CD4-positive, alpha-beta memory T cell (primary cell): ENCODE measurements at regions not wholly inside any gene's neighbourhood (a gene's known extent, or its start where the extent isn't known, plus 50 kb on each side); places are given as distances from the start of the nearest gene placed in this dataset.

ENCODE experiments used
- CTCF ChIA-PET: fragments of 350-600 bp; sonication (Branson Sonifier 250); formaldehyde crosslinking; loops from one replicate; lab custom pipeline; 2021; ENCODE audit warnings: inconsistent platforms; ENCODE audit not compliant: partially characterized antibody; lab: Charles Lee
- POLR2A ChIA-PET: fragments of 350-600 bp; sonication (Branson Sonifier 250); formaldehyde crosslinking; loops from one replicate; lab custom pipeline; 2021; ENCODE audit not compliant: partially characterized antibody; lab: Charles Lee
- DNase-seq, 5 donors: peaks; one replicate each; pipeline versions ENCODE4 v3.0.0 to v3.0.0-alpha.2; 2020 to 2022; ENCODE audit warnings: mixed read lengths in 1 of 5
- H3K27ac ChIP-seq: one replicate; pipeline ENCODE4 v1.7.0; 2013; ENCODE audit warnings: low read depth, low read length
- H3K27me3 ChIP-seq: 2 replicates; pipeline ENCODE4 v1.7.0; 2013; ENCODE audit warnings: mild to moderate bottlenecking, low read length, moderate library complexity; ENCODE audit not compliant: insufficient read depth
- H3K36me3 ChIP-seq: 2 replicates; pipeline ENCODE4 v1.7.0; 2013; ENCODE audit warnings: mild to moderate bottlenecking, low read length, moderate library complexity; ENCODE audit not compliant: insufficient read depth
- H3K4me1 ChIP-seq: 2 replicates; pipeline ENCODE4 v1.7.0; 2013; ENCODE audit warnings: mild to moderate bottlenecking, low read length, moderate library complexity; ENCODE audit not compliant: insufficient read depth
- H3K4me3 ChIP-seq, 2 donors: one replicate each; pipeline ENCODE4 v1.7.0; 2013; ENCODE audit warnings: low read length in 2 of 2, mild to moderate bottlenecking in 1 of 2
- H3K9me3 ChIP-seq, 2 donors: one replicate each; pipeline ENCODE4 v1.7.0; 2013; ENCODE audit warnings: low read length in 2 of 2, control low read depth in 1 of 2; ENCODE audit not compliant: control insufficient read depth in 1 of 2
- H3K27ac Mint-ChIP-seq, 7 donors: one replicate each; pipeline ENCODE4 v1.8.0; 2020 to 2021; ENCODE audit warnings: mixed read lengths in 7 of 7, mild to moderate bottlenecking in 6 of 7, inconsistent platforms in 3 of 7, moderate library complexity in 3 of 7
- H3K27me3 Mint-ChIP-seq, 2 donors: one replicate each; pipeline ENCODE4 v1.8.0; 2020 to 2021; ENCODE audit warnings: mixed read lengths in 2 of 2
- H3K36me3 Mint-ChIP-seq, 2 donors: one replicate each; pipeline ENCODE4 v1.8.0; 2020 to 2021; ENCODE audit warnings: mixed read lengths in 2 of 2, inconsistent platforms in 1 of 2, mild to moderate bottlenecking in 1 of 2
- H3K4me1 Mint-ChIP-seq, 4 donors: one replicate each; pipeline ENCODE4 v1.8.0; 2020 to 2021; ENCODE audit warnings: mixed read lengths in 4 of 4, mild to moderate bottlenecking in 1 of 4
- H3K4me3 Mint-ChIP-seq, 8 donors: one replicate each; pipeline ENCODE4 v1.8.0; 2020 to 2021; ENCODE audit warnings: mixed read lengths in 8 of 8, mild to moderate bottlenecking in 7 of 8, moderate library complexity in 6 of 8, inconsistent platforms in 3 of 8
- H3K9me3 Mint-ChIP-seq, 8 donors: one replicate each; pipeline ENCODE4 v1.8.0; 2020 to 2021; ENCODE audit warnings: mixed read lengths in 8 of 8, mild to moderate bottlenecking in 5 of 8, inconsistent platforms in 3 of 8, moderate library complexity in 1 of 8
- intact Hi-C: fragments of 100-400 bp; cut with micrococcal nuclease; formaldehyde crosslinking; loops from one replicate; pipeline ENCODE4 v1.15.1; 2023

DNA sequence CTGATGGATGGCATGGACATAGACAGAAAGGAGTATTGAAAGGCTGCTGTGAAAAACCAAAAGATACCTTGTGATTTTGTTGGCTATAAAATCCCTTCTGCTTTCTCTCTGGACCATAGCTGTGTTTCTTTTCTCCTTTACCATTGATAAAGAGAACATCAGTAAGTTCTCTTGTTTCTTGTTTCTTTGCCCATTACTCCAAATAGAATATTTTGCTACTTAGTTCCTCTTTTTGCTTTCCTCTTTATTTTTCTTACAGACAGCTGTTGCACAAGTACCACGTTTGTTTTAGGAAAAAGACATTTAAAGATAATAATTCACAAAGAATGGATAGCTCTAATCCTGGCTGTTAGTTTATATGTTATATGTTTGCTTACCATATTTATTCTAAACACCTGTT, 1129.2 kb downstream of the DTWD2 start:
- no peak overlapping the region for H3K27ac Mint-ChIP-seq
- Histone ChIP-seq H3K4me3 (no peak overlapping the region), H3K36me3 (no peaks in the 10 kb centered on the region), H3K27ac (no peak overlapping the region), H3K27me3 (no peaks in the 10 kb centered on the region), H3K4me1 (no peaks in the 10 kb centered on the region), H3K9me3 (no peaks in the 10 kb centered on the region)
- no peaks in the 10 kb centered on the region for H3K4me1 Mint-ChIP-seq
- peaks cover 0 to 14% (median 8%) of the 10 kb centered on the region in 8 donors for H3K9me3 Mint-ChIP-seq
- H3K27me3 Mint-ChIP-seq, result no peaks in the 10 kb centered on the region
- ChIA-PET POLR2A (no interaction called here), CTCF (no interaction called here)
- H3K36me3 Mint-ChIP-seq, result no peaks in the 10 kb centered on the region
- no peak overlapping the region for H3K4me3 Mint-ChIP-seq
- no peak for DNase-seq
- intact Hi-C loops, result no loop called here

DNA sequence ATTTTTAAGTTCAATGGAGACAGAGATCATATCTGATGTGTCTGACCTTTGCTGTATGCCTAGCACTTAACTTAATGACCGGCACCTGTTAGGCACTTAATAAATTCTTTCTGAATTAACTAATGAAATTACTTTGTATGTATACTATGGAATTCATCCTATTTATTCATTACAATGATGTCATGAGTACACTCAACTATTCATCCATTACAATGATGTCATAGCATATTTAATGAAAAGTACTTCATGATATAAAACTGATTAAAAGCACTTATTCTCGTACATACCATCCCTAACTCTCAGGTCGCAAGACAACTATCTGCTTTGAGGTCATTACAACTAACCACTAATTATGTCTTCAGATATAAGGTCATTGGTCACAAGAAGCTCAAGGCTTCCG, 1131.6 kb downstream of the DTWD2 start:
- no peak overlapping the region for H3K27ac Mint-ChIP-seq
- ChIA-PET POLR2A (interaction anchor here (0.7 kb wide), 1 partner anchor 792 kb away, joined by 3 read pairs; no protein-coding TSS in a partner anchor), CTCF (no interaction called here)
- intact Hi-C loops, result no loop called here
- H3K4me1 ChIP-seq, result no peaks in the 10 kb centered on the region
- H3K27me3 ChIP-seq, result no peaks in the 10 kb centered on the region
- H3K4me1 Mint-ChIP-seq, result no peaks in the 10 kb centered on the region
- no peak overlapping the region for H3K4me3 ChIP-seq
- no peak overlapping the region for H3K27ac ChIP-seq
- no peak overlapping the region for H3K4me3 Mint-ChIP-seq
- no peak for DNase-seq
- H3K9me3 ChIP-seq, result no peaks in the 10 kb centered on the region
- no peaks in the 10 kb centered on the region for H3K36me3 ChIP-seq
- H3K9me3 Mint-ChIP-seq, result peaks cover 0 to 10% (median 8%) of the 10 kb centered on the region in 8 donors
- H3K27me3 Mint-ChIP-seq, result no peaks in the 10 kb centered on the region
- no peaks in the 10 kb centered on the region for H3K36me3 Mint-ChIP-seq

DNA sequence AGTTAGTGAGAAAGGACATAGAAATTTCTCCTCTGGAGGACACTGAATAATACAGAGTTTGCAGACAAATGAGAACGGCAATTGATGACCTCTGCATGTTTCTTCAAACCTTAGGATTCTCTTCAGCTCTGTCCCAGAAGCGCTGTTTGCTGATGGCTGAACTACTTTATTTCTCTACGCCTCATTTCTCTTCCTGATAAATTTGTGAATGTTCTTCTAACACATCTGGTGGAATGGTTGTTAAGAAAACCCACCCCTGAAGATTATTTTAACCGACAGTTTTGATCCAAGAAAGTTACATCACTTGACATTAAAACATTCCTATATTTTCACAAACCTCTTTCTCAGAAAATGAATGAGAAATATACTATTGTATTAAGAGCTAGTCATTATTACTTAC, 1150.6 kb downstream of the DTWD2 start:
- H3K36me3 ChIP-seq, result no peaks in the 10 kb centered on the region
- CTCF ChIA-PET, result no interaction called here
- H3K27me3 Mint-ChIP-seq, result no peaks in the 10 kb centered on the region
- H3K27ac ChIP-seq, result no peak overlapping the region
- no peaks in the 10 kb centered on the region for H3K4me1 Mint-ChIP-seq
- intact Hi-C loops, result no loop called here
- H3K4me3 Mint-ChIP-seq, result no peak overlapping the region
- no peaks in the 10 kb centered on the region for H3K36me3 Mint-ChIP-seq
- H3K27me3 ChIP-seq, result no peaks in the 10 kb centered on the region
- no peak overlapping the region for H3K27ac Mint-ChIP-seq
- H3K4me1 ChIP-seq, result no peaks in the 10 kb centered on the region
- no peaks in the 10 kb centered on the region for H3K9me3 ChIP-seq
- H3K9me3 Mint-ChIP-seq, result peaks cover 6 to 12% (median 9%) of the 10 kb centered on the region in 8 donors
- no peak overlapping the region for H3K4me3 ChIP-seq
- POLR2A ChIA-PET, result no interaction called here
- DNase-seq, result no peak

DNA sequence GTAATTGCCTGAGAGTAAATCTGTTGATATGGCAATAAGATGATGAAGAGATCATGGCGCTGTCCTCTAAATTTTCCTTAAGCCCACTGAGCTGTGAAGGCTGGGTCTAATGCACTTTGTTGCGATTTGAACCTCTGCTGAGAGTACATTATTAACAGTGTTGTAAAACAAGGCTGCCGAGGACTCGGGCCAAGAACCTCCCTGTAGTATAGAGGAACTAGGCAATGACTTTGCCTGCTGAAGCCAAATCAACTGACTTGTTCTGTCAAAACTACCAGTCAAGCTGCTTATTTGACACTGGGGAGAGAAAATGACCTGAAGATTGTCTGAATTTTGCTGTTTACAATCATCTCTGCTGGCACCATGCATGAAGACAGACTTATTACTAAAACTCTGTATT, 1154.7 kb downstream of the DTWD2 start:
- Histone ChIP-seq H3K4me1 (no peaks in the 10 kb centered on the region), H3K9me3 (no peaks in the 10 kb centered on the region), H3K27ac (no peak overlapping the region), H3K4me3 (no peak overlapping the region), H3K27me3 (no peaks in the 10 kb centered on the region), H3K36me3 (no peaks in the 10 kb centered on the region)
- Mint-ChIP-seq H3K4me1 (no peaks in the 10 kb centered on the region), H3K27ac (no peak overlapping the region), H3K4me3 (no peak overlapping the region), H3K36me3 (no peaks in the 10 kb centered on the region), H3K27me3 (no peaks in the 10 kb centered on the region), H3K9me3 (peaks cover 7 to 23% (median 11%) of the 10 kb centered on the region in 8 donors)
- POLR2A ChIA-PET, result no interaction called here
- CTCF ChIA-PET, result no interaction called here
- no peak for DNase-seq
- intact Hi-C loops, result no loop called here

DNA sequence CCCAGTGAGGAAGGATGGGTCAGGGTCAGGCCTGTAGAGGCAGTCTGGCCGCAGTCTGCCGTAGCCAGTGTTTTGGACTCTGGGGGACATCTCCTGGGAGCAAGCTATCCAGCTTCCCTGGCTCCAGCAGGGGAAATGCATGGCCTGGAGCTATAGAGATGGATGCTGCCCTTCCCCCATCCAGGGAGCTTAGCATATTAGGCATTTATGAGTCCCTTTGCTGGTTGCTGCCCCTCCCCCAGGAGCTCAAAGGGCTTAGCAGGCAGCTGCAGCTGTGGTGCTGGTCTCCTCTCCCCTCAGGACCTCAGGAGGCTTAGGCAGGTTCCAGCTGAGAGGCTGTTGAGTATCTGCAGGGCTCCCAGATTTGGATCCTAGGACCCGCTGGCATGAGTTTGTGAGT, 1158.7 kb downstream of the DTWD2 start:
- no peak for DNase-seq
- Histone ChIP-seq H3K36me3 (no peaks in the 10 kb centered on the region), H3K27ac (no peak overlapping the region), H3K4me1 (no peaks in the 10 kb centered on the region), H3K27me3 (no peaks in the 10 kb centered on the region), H3K9me3 (no peaks in the 10 kb centered on the region), H3K4me3 (no peak overlapping the region)
- intact Hi-C loops, result no loop called here
- Mint-ChIP-seq H3K4me1 (no peaks in the 10 kb centered on the region), H3K36me3 (no peaks in the 10 kb centered on the region), H3K27me3 (no peaks in the 10 kb centered on the region), H3K27ac (no peak overlapping the region), H3K9me3 (peaks cover 3 to 35% (median 12%) of the 10 kb centered on the region in 8 donors), H3K4me3 (no peak overlapping the region)
- ChIA-PET CTCF (no interaction called here), POLR2A (no interaction called here)

DNA sequence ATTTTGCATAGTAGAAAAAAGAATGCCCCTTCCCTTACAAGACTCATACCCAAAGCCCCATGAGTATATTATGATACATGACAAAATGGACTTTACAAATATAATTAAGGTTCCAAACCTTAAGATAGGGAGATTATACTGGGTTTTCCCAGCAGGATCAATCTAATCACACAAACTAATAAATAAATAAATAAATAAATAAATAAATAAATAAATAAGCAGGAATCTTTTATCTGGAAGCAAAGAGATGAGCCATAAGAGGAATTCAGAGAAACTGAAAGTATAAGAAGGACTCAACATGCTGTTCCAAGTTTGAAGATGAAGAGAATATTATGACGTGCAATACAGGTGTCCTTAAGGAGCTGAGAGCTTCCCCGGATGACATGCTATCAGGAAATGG, 1174.5 kb downstream of the DTWD2 start:
- H3K27ac ChIP-seq, result no peak overlapping the region
- no peak for DNase-seq
- POLR2A ChIA-PET, result no interaction called here
- H3K27me3 Mint-ChIP-seq, result no peaks in the 10 kb centered on the region
- CTCF ChIA-PET, result no interaction called here
- no peak overlapping the region for H3K4me3 Mint-ChIP-seq
- H3K4me1 Mint-ChIP-seq, result no peaks in the 10 kb centered on the region
- H3K4me1 ChIP-seq, result no peaks in the 10 kb centered on the region
- no peaks in the 10 kb centered on the region for H3K36me3 ChIP-seq
- H3K9me3 Mint-ChIP-seq, result peaks cover under 1 to 14% (median 5%) of the 10 kb centered on the region in 8 donors
- H3K27me3 ChIP-seq, result no peaks in the 10 kb centered on the region
- intact Hi-C loops, result no loop called here
- H3K4me3 ChIP-seq, result no peak overlapping the region
- H3K27ac Mint-ChIP-seq, result no peak overlapping the region
- H3K36me3 Mint-ChIP-seq, result no peaks in the 10 kb centered on the region
- H3K9me3 ChIP-seq, result no peaks in the 10 kb centered on the region

DNA sequence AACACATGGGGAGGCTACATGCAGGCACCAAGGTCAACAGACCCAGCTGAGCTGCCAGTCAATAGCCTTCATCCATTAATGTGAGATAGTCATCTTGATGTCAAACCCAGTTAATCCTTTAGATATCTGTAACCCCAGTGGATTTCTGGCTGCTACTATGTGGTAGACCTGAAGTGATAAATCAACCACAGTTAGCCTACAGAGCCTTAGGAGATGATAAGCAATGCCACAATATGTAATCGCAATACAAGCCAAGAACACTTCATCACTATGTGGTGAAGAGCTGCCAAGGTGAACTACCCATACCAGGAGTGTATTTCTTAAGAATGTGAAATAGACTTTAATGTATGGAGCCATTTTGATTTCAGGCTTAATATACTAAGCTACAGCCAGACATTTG, 1175.5 kb downstream of the DTWD2 start:
- intact Hi-C loops, result no loop called here
- no peaks in the 10 kb centered on the region for H3K36me3 ChIP-seq
- Mint-ChIP-seq H3K9me3 (peaks cover 0 to 12% (median 5%) of the 10 kb centered on the region in 8 donors), H3K36me3 (no peaks in the 10 kb centered on the region), H3K4me3 (no peak overlapping the region), H3K4me1 (no peaks in the 10 kb centered on the region), H3K27me3 (no peaks in the 10 kb centered on the region), H3K27ac (peak overlapping the region in 1 of 7 donors; percentile 5)
- H3K27ac ChIP-seq, result no peak overlapping the region
- H3K9me3 ChIP-seq, result no peaks in the 10 kb centered on the region
- no peaks in the 10 kb centered on the region for H3K27me3 ChIP-seq
- no peaks in the 10 kb centered on the region for H3K4me1 ChIP-seq
- ChIA-PET CTCF (no interaction called here), POLR2A (no interaction called here)
- no peak overlapping the region for H3K4me3 ChIP-seq
- DNase-seq, result no peak

DNA sequence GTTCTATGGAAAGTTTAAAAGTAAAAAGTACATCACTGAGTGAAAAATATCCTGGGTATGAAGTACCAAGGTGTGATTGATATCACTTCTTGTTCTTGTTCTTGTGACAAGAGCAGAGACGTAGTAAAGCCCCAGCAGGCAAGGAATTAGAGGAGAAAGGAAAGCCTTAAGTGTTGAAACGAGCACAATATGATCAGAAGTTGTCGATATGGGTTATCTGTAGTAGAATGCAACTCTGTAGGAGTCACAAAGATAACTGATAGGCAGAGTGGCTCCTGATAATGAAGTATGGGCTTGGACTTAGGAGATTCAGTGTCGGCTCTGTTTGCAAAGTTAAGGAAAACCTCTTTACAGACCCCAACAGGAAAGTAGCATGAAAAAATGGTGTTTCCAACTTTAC, 1179.1 kb downstream of the DTWD2 start:
- Histone ChIP-seq H3K27me3 (no peaks in the 10 kb centered on the region), H3K9me3 (no peaks in the 10 kb centered on the region), H3K36me3 (no peaks in the 10 kb centered on the region), H3K27ac (no peak overlapping the region), H3K4me1 (no peaks in the 10 kb centered on the region), H3K4me3 (no peak overlapping the region)
- no peak overlapping the region for H3K27ac Mint-ChIP-seq
- H3K36me3 Mint-ChIP-seq, result no peaks in the 10 kb centered on the region
- H3K27me3 Mint-ChIP-seq, result no peaks in the 10 kb centered on the region
- H3K4me3 Mint-ChIP-seq, result no peak overlapping the region
- no peak for DNase-seq
- H3K9me3 Mint-ChIP-seq, result peaks cover 0 to 14% (median 3%) of the 10 kb centered on the region in 8 donors
- H3K4me1 Mint-ChIP-seq, result no peaks in the 10 kb centered on the region
- ChIA-PET POLR2A (no interaction called here), CTCF (no interaction called here)
- intact Hi-C loops, result no loop called here
